Chondrocyte (in vitro differentiated cells): ENCODE measurements at regions not wholly inside any gene's neighbourhood (a gene's known extent, or its start where the extent isn't known, plus 50 kb on each side); places are given as distances from the start of the nearest gene placed in this dataset.

Experiments used
- DNase-seq: peaks from one replicate; pipeline ENCODE4 v3.0.0; 2021; ENCODE audit warnings: mixed read lengths, low spot score
- H3K27ac Mint-ChIP-seq: one replicate; pipeline ENCODE4 v1.8.0; 2021; ENCODE audit warnings: mild to moderate bottlenecking, moderate library complexity, mixed read lengths; ENCODE audit not compliant: unreplicated experiment
- H3K27me3 Mint-ChIP-seq: 2 replicates; pipeline ENCODE4 v1.8.0; 2021; ENCODE audit warnings: low read depth, mixed read lengths
- H3K36me3 Mint-ChIP-seq: 2 replicates; pipeline ENCODE4 v1.8.0; 2021; ENCODE audit warnings: low read depth, mixed read lengths
- H3K4me1 Mint-ChIP-seq: 2 replicates; pipeline ENCODE4 v1.8.0; 2021; ENCODE audit warnings: low read depth, mild to moderate bottlenecking, mixed read lengths
- H3K4me3 Mint-ChIP-seq: one replicate; pipeline ENCODE4 v1.8.0; 2021; ENCODE audit warnings: mild to moderate bottlenecking, moderate library complexity, mixed read lengths; ENCODE audit not compliant: unreplicated experiment
- H3K9me3 Mint-ChIP-seq: 2 replicates; pipeline ENCODE4 v1.8.0; 2021; ENCODE audit warnings: low read depth, mixed read lengths
- CTCF ChIP-seq: fragments of 200-600 bp; sonication (generic); IDR thresholded peaks from 2 replicates; pipeline ENCODE4 v1.5.0; 2021; ENCODE audit warnings: antibody characterized with exemption, mild to moderate bottlenecking, moderate library complexity

- Mint-ChIP-seq H3K36me3 (peaks cover 10% of the 10 kb centered on the region), H3K4me3 (no peak overlapping the region), H3K27ac (no peak overlapping the region), H3K27me3 (no peaks in the 10 kb centered on the region), H3K9me3 (peaks cover 21% of the 10 kb centered on the region), H3K4me1 (no peaks in the 10 kb centered on the region)
- TF ChIP-seq CTCF = no peak
- DNase-seq = no peak
Observed at GRCh38 chr9:12903316-12903715, 128.5 kb downstream of the LURAP1L start.

- H3K36me3 Mint-ChIP-seq = peaks cover 3% of the 10 kb centered on the region
- TF ChIP-seq CTCF = no peak
Observed at GRCh38 chr9:12904261-12905000, 129.6 kb downstream of the LURAP1L start.

GRCh38 chr9:12906646-12907045 is 131.8 kb downstream of the LURAP1L start:
- Mint-ChIP-seq H3K9me3 (peaks cover 8% of the 10 kb centered on the region), H3K27me3 (no peaks in the 10 kb centered on the region), H3K4me1 (no peaks in the 10 kb centered on the region), H3K36me3 (no peaks in the 10 kb centered on the region), H3K27ac (no peak overlapping the region), H3K4me3 (no peak overlapping the region)
- no peak for TF ChIP-seq CTCF
- no peak for DNase-seq

More at GRCh38 chr9:12904261-12905000, 129.6 kb downstream of the LURAP1L start:
- H3K27me3 Mint-ChIP-seq = no peaks in the 10 kb centered on the region
- no peak overlapping the region for H3K4me3 Mint-ChIP-seq
- H3K4me1 Mint-ChIP-seq = no peaks in the 10 kb centered on the region
- H3K27ac Mint-ChIP-seq = no peak overlapping the region
- H3K9me3 Mint-ChIP-seq = peaks cover 13% of the 10 kb centered on the region
- no peak for DNase-seq

GRCh38 chr9:12908895-12909294 is 134.1 kb downstream of the LURAP1L start:
- H3K27me3 Mint-ChIP-seq = no peaks in the 10 kb centered on the region
- DNase-seq = no peak
- H3K9me3 Mint-ChIP-seq = peaks cover 5% of the 10 kb centered on the region
- H3K36me3 Mint-ChIP-seq = no peaks in the 10 kb centered on the region
- H3K4me1 Mint-ChIP-seq = no peaks in the 10 kb centered on the region
- H3K4me3 Mint-ChIP-seq = no peak overlapping the region
- no peak for TF ChIP-seq CTCF
- H3K27ac Mint-ChIP-seq = no peak overlapping the region

GRCh38 chr9:12915366-12915954 is 140.6 kb downstream of the LURAP1L start:
- Mint-ChIP-seq H3K9me3 (peaks cover 3% of the 10 kb centered on the region), H3K4me1 (peaks cover 25% of the 10 kb centered on the region), H3K27ac (no peak overlapping the region), H3K4me3 (no peak overlapping the region), H3K27me3 (no peaks in the 10 kb centered on the region), H3K36me3 (no peaks in the 10 kb centered on the region)
- no peak for DNase-seq
- no peak for TF ChIP-seq CTCF
